WI38 (cell line): ENCODE measurements at regions not wholly inside any gene's neighbourhood (a gene's known extent, or its start where the extent isn't known, plus 50 kb on each side); places are given as distances from the start of the nearest gene placed in this dataset.

Source experiments
- H3K4me3 ChIP-seq: 2 replicates; pipeline ENCODE4 v1.5.1; 2011; ENCODE audit warnings: low read depth, mild to moderate bottlenecking, control low read depth, low read length
- CTCF ChIP-seq: IDR thresholded peaks from 2 replicates; pipeline ENCODE4 v1.5.1; 2012; ENCODE audit warnings: low read depth, mild to moderate bottlenecking, control low read depth, low read length

- no peak overlapping the region for H3K4me3 ChIP-seq
- TF ChIP-seq CTCF = no peak
These were observed 112.6 kb downstream of the ENGASE start for GRCh38 chr17:79187186-79187585.

- H3K4me3 ChIP-seq = no peak overlapping the region
- no peak for TF ChIP-seq CTCF
These were observed 111.8 kb downstream of the ENGASE start for GRCh38 chr17:79186406-79186805.

- no peak for TF ChIP-seq CTCF
- H3K4me3 ChIP-seq = no peak overlapping the region
These were observed 111.0 kb downstream of the ENGASE start for GRCh38 chr17:79185671-79186070.

- TF ChIP-seq CTCF = no peak
- no peak overlapping the region for H3K4me3 ChIP-seq
These were observed 109.6 kb downstream of the ENGASE start for GRCh38 chr17:79184219-79184618.

GRCh38 chr17:79183293-79184158, 108.9 kb downstream of the ENGASE start:
- H3K4me3 ChIP-seq = no peak overlapping the region
- TF ChIP-seq CTCF = no peak

- no peak for TF ChIP-seq CTCF
- no peak overlapping the region for H3K4me3 ChIP-seq
These were observed 108.3 kb downstream of the ENGASE start for GRCh38 chr17:79183043-79183292.

GRCh38 chr17:79182176-79183042, 107.8 kb downstream of the ENGASE start:
- no peak overlapping the region for H3K4me3 ChIP-seq
- TF ChIP-seq CTCF = no peak
